OCI-LY3 (cell line): ENCODE measurements at regions not wholly inside any gene's neighbourhood (a gene's known extent, or its start where the extent isn't known, plus 50 kb on each side); places are given as distances from the start of the nearest gene placed in this dataset.

Source experiments
- H2AFZ ChIP-seq: fragments of 200-600, 300-600 bp; shearing (Covaris generic); 2 replicates; pipeline ENCODE4 v1.6.0; 2014; ENCODE audit warnings: antibody characterized with exemption, low read depth, low read length
- H3K27ac ChIP-seq: fragments of 200-600, 300-600 bp; sonication (generic); 2 replicates; pipeline ENCODE4 v1.5.1; 2014; ENCODE audit warnings: mild to moderate bottlenecking, low read length, moderate library complexity, mixed read lengths
- H3K27me3 ChIP-seq: fragments of 200-600, 300-600 bp; sonication (generic); 2 replicates; pipeline ENCODE4 v1.6.1; 2014; ENCODE audit warnings: low read depth, low read length, mixed read lengths
- H3K36me3 ChIP-seq: fragments of 200-600, 300-600 bp; sonication (generic); replicated peaks from 2 replicates; pipeline ENCODE3; 2014; ENCODE audit warnings: low read depth, low read length, mixed read lengths
- H3K4me1 ChIP-seq: fragments of 300-600, 200-600 bp; sonication (generic); 2 replicates; pipeline ENCODE4 v1.6.1; 2014; ENCODE audit warnings: low read length, mixed read lengths
- H3K4me2 ChIP-seq: fragments of 200-600, 300-600 bp; sonication (generic); 2 replicates; pipeline ENCODE4 v1.6.1; 2014; ENCODE audit warnings: low read length, mixed read lengths
- H3K4me3 ChIP-seq: fragments of 300-600, 200-600 bp; sonication (generic); 2 replicates; pipeline ENCODE4 v1.5.1; 2014; ENCODE audit warnings: antibody characterized with exemption, mild to moderate bottlenecking, low read length, moderate library complexity
- H3K79me2 ChIP-seq: fragments of 300-600, 200-600 bp; shearing (Covaris generic); 2 replicates; pipeline ENCODE4 v1.6.1; 2014; ENCODE audit warnings: mild to moderate bottlenecking, low read length, mixed read lengths
- H3K9ac ChIP-seq: fragments of 300-600, 200-600 bp; shearing (Covaris generic); 2 replicates; pipeline ENCODE4 v1.6.0; 2014; ENCODE audit warnings: mild to moderate bottlenecking, low read length, moderate library complexity
- H3K9me3 ChIP-seq: fragments of 200-600, 300-600 bp; shearing (Covaris generic); 2 replicates; pipeline ENCODE4 v1.6.1; 2014; ENCODE audit warnings: low read length, mixed read lengths; ENCODE audit not compliant: insufficient read depth
- H4K20me1 ChIP-seq: fragments of 200-600, 300-600 bp; sonication (generic); 2 replicates; pipeline ENCODE4 v1.6.1; 2016; ENCODE audit warnings: low read length, mixed read lengths; ENCODE audit not compliant: insufficient read depth
- EZH2phosphoT487 ChIP-seq: fragments of 200-600 bp; shearing (Covaris generic); IDR thresholded peaks from 2 replicates; pipeline ENCODE4 v1.6.1; 2018; ENCODE audit warnings: antibody characterized with exemption, mixed run types, low read depth
- TF ChIP-seq, protein P1 (sequence below): fragments of 200-600, 300-600 bp; sonication (generic); IDR thresholded peaks from 2 replicates; pipeline ENCODE4 v1.5.1; 2014; ENCODE audit warnings: antibody characterized with exemption, low read length, low read depth

GRCh38 chr10:7475046-7475911 is 64.4 kb upstream of the SFMBT2 start:
- H3K79me2 ChIP-seq: no peaks in the 10 kb centered on the region
- H3K27me3 ChIP-seq: no peaks in the 10 kb centered on the region
- H3K4me2 ChIP-seq: peak overlapping the region; percentile 93
- H3K9me3 ChIP-seq: 0 out of 2 replicates have a peak, but pooled peaks cover 6% of the 10 kb centered on the region
- peak overlapping the region; percentile 100 for H3K27ac ChIP-seq
- H3K4me1 ChIP-seq: peaks cover 93% of the 10 kb centered on the region
- H4K20me1 ChIP-seq: no peaks in the 10 kb centered on the region
- peak overlapping the region; percentile 77 for H2AFZ ChIP-seq
- peak overlapping the region; percentile 70 for H3K4me3 ChIP-seq
- no peak for TF ChIP-seq EZH2phosphoT487
- TF ChIP-seq, protein P1, sequence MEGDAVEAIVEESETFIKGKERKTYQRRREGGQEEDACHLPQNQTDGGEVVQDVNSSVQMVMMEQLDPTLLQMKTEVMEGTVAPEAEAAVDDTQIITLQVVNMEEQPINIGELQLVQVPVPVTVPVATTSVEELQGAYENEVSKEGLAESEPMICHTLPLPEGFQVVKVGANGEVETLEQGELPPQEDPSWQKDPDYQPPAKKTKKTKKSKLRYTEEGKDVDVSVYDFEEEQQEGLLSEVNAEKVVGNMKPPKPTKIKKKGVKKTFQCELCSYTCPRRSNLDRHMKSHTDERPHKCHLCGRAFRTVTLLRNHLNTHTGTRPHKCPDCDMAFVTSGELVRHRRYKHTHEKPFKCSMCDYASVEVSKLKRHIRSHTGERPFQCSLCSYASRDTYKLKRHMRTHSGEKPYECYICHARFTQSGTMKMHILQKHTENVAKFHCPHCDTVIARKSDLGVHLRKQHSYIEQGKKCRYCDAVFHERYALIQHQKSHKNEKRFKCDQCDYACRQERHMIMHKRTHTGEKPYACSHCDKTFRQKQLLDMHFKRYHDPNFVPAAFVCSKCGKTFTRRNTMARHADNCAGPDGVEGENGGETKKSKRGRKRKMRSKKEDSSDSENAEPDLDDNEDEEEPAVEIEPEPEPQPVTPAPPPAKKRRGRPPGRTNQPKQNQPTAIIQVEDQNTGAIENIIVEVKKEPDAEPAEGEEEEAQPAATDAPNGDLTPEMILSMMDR: no peak
- peaks cover 2% of the 10 kb centered on the region for H3K36me3 ChIP-seq
- peak overlapping the region; percentile 84 for H3K9ac ChIP-seq

DNA sequence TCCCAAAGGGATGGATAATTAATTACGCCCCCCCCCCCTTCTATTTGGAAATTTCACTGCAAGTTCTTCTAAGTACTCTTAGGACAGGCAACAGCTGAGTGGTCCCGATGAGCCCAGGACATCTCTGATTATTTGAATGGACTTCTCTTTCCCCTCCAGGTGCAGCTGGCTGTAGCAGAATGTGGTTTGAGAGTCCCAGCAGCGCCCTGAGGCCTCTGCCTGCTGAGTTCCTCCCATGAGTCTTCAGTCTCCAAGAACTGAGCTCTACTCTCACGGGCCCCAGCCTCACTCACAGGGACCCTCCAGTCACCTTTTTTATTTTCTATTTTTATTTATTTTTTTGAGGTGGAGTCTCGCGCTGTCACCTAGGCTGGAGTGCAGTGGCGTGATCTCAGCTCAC is 63.6 kb upstream of the SFMBT2 start:
- Histone ChIP-seq H3K4me1 (peaks cover 93% of the 10 kb centered on the region), H3K36me3 (peaks cover 6% of the 10 kb centered on the region), H2AFZ (no peak overlapping the region), H3K79me2 (no peaks in the 10 kb centered on the region), H3K4me3 (no peak overlapping the region), H3K9ac (peak overlapping the region; percentile 84; the same call in 1 of the 2 replicates), H3K27ac (peak overlapping the region; percentile 100), H3K4me2 (0 out of 2 replicates have a peak overlapping the region, but pooled peaks have one; percentile 93), H3K9me3 (0 out of 2 replicates have a peak, but pooled peaks cover 6% of the 10 kb centered on the region), H4K20me1 (no peaks in the 10 kb centered on the region), H3K27me3 (no peaks in the 10 kb centered on the region)
- TF ChIP-seq EZH2phosphoT487: no peak
- TF ChIP-seq, protein P1: no peak

- no peak overlapping the region for H3K4me3 ChIP-seq
- H3K4me1 ChIP-seq: peaks cover 86% of the 10 kb centered on the region
- no peaks in the 10 kb centered on the region for H3K79me2 ChIP-seq
- H2AFZ ChIP-seq: no peak overlapping the region
- TF ChIP-seq EZH2phosphoT487: no peak
- TF ChIP-seq, protein P1: no peak
- peak overlapping the region; percentile 90 for H3K9ac ChIP-seq
- peak overlapping the region; percentile 100 for H3K27ac ChIP-seq
- H3K36me3 ChIP-seq: peaks cover 6% of the 10 kb centered on the region
- H4K20me1 ChIP-seq: no peaks in the 10 kb centered on the region
- no peaks in the 10 kb centered on the region for H3K27me3 ChIP-seq
- H3K9me3 ChIP-seq: 0 out of 2 replicates have a peak, but pooled peaks cover 6% of the 10 kb centered on the region
- H3K4me2 ChIP-seq: peak overlapping the region; percentile 93; the same call in 1 of the 2 replicates
Observed at GRCh38 chr10:7473474-7473873, 62.6 kb upstream of the SFMBT2 start.

DNA sequence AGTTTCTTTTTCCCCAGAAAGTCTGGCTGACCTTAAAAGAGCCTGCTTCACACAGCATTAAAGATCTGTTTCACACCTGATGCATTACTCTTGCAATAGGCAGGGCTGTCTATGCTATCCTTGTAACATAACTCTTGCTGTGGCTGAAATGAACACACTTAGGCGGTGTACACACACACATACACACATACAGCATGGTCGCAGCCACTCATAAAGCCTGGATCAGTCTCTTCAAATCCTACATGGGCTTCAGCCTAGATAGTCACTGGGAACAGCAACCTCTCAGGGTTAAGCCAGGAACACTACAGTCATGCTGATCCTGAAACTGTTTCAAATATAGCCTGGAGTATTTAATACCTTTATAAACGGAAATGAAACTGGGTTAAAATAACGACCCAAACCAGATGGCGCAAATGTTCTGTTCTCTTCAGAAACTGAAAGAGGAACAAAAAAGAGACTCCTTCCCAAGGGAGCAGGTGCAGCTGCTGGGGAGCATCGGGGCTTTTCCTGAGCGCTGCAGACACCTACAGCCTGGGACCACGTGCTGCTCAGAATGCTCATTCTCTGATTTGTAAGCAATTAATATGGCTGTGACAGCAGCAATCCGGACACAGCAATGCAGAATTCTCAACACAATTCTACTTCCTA is 61.0 kb upstream of the SFMBT2 start:
- TF ChIP-seq EZH2phosphoT487: no peak
- TF ChIP-seq, protein P1: no peak
- no peaks in the 10 kb centered on the region for H3K27me3 ChIP-seq
- no peaks in the 10 kb centered on the region for H3K9me3 ChIP-seq
- H3K4me1 ChIP-seq: peaks cover 70% of the 10 kb centered on the region
- H3K79me2 ChIP-seq: no peaks in the 10 kb centered on the region
- peaks cover 4% of the 10 kb centered on the region for H3K36me3 ChIP-seq
- peak overlapping the region; percentile 100 for H3K27ac ChIP-seq
- H3K4me3 ChIP-seq: peak overlapping the region; percentile 65
- no peak overlapping the region for H2AFZ ChIP-seq
- peak overlapping the region; percentile 90 for H3K9ac ChIP-seq
- H3K4me2 ChIP-seq: peak overlapping the region; percentile 93
- H4K20me1 ChIP-seq: no peaks in the 10 kb centered on the region
